Neural cell (in vitro differentiated cells): ENCODE measurements at regions not wholly inside any gene's neighbourhood (a gene's known extent, or its start where the extent isn't known, plus 50 kb on each side); places are given as distances from the start of the nearest gene placed in this dataset.

ENCODE experiments used
- H2AFZ ChIP-seq: fragments of 200-600, 300-800 bp; sonication (generic), shearing (Covaris generic); 2 replicates; pipeline ENCODE4 v1.6.0; 2014; ENCODE audit warnings: low read depth, mild to moderate bottlenecking, antibody characterized with exemption, low read length, moderate library complexity
- H3F3A ChIP-seq: fragments of 200-600 bp; shearing (Covaris generic); 2 replicates; pipeline ENCODE4 v1.6.1; 2016; ENCODE audit warnings: mild to moderate bottlenecking, moderate library complexity, mixed read lengths, antibody characterized with exemption, low read length; ENCODE audit not compliant: insufficient read depth, poor library complexity, severe bottlenecking
- H3K27ac ChIP-seq: fragments of 200-600, 300-800 bp; sonication (generic), shearing (Covaris generic); 2 replicates; pipeline ENCODE4 v1.5.1; 2014; ENCODE audit warnings: mild to moderate bottlenecking, low read length, moderate library complexity
- H3K27me3 ChIP-seq: fragments of 300-800, 200-600 bp; sonication (generic), shearing (Covaris generic); 2 replicates; pipeline ENCODE4 v1.6.0; 2014; ENCODE audit warnings: mild to moderate bottlenecking, low read depth, low read length, moderate library complexity; ENCODE audit not compliant: insufficient read depth
- H3K36me3 ChIP-seq: fragments of 300-800, 200-600 bp; sonication (generic), shearing (Covaris generic); 2 replicates; pipeline ENCODE4 v1.5.1; 2014; ENCODE audit warnings: mild to moderate bottlenecking, antibody characterized with exemption, low read length, moderate library complexity; ENCODE audit not compliant: insufficient read depth
- H3K4me2 ChIP-seq: fragments of 300-800, 200-600 bp; sonication (generic), shearing (Covaris generic); 2 replicates; pipeline ENCODE4 v1.6.0; 2014; ENCODE audit warnings: mild to moderate bottlenecking, low read length
- H3K4me3 ChIP-seq: fragments of 300-800, 200-600 bp; sonication (generic), shearing (Covaris generic); 2 replicates; pipeline ENCODE4 v1.5.1; 2014; ENCODE audit warnings: mild to moderate bottlenecking, low read length, moderate library complexity
- H3K79me2 ChIP-seq: fragments of 200-600 bp; shearing (Covaris generic); replicated peaks from 2 replicates; pipeline ENCODE4 v1.6.0; 2014; ENCODE audit warnings: mild to moderate bottlenecking, low read length, moderate library complexity; ENCODE audit not compliant: insufficient read depth
- H3K9ac ChIP-seq: fragments of 300-800, 200-600 bp; sonication (generic), shearing (Covaris generic); 2 replicates; pipeline ENCODE4 v1.6.1; 2016; ENCODE audit warnings: mild to moderate bottlenecking, low read length, mixed read lengths
- H3K9me2 ChIP-seq: fragments of 200-600 bp; shearing (Covaris generic); 2 replicates; pipeline ENCODE4 v1.6.1; 2016; ENCODE audit warnings: mild to moderate bottlenecking, low read length, mixed read lengths; ENCODE audit not compliant: insufficient read depth
- H3K9me3 ChIP-seq: fragments of 200-600, 300-800 bp; sonication (generic), shearing (Covaris generic); 2 replicates; pipeline ENCODE4 v1.6.1; 2016; ENCODE audit warnings: mild to moderate bottlenecking, mixed run types, low read length, moderate library complexity, mixed read lengths
- H4K20me1 ChIP-seq: fragments of 200-600 bp; shearing (Covaris generic); 2 replicates; pipeline ENCODE4 v1.6.1; 2016; ENCODE audit warnings: mild to moderate bottlenecking, mixed run types; ENCODE audit not compliant: insufficient read depth
- EP300 ChIP-seq: fragments of 450-650 bp; conservative IDR thresholded peaks from 2 replicates; pipeline ENCODE4 v1.6.1; 2014; ENCODE audit warnings: antibody characterized with exemption, mild to moderate bottlenecking, moderate library complexity; ENCODE audit not compliant: poor library complexity, severe bottlenecking
- EZH2 ChIP-seq: fragments of 200-600, 300-800 bp; shearing (Covaris generic), sonication (generic); IDR thresholded peaks from 2 replicates; pipeline ENCODE4 v1.6.1; 2014; ENCODE audit warnings: antibody characterized with exemption, low read length, borderline replicate concordance, mild to moderate bottlenecking; ENCODE audit not compliant: insufficient read depth, poor library complexity, severe bottlenecking
- MXI1 ChIP-seq: fragments of 450-650 bp; conservative IDR thresholded peaks from 2 replicates; pipeline ENCODE4 v1.6.1; 2014; ENCODE audit warnings: antibody characterized with exemption, mild to moderate bottlenecking; ENCODE audit not compliant: poor library complexity, severe bottlenecking
- POLR2AphosphoS5 ChIP-seq: IDR thresholded peaks from 2 replicates; pipeline ENCODE4 v1.6.1; 2012
- RAD21 ChIP-seq: fragments of 450-650 bp; conservative IDR thresholded peaks from 2 replicates; pipeline ENCODE4 v1.6.1; 2014; ENCODE audit warnings: antibody characterized with exemption, mild to moderate bottlenecking, moderate library complexity
- SMC3 ChIP-seq: fragments of 450-650 bp; conservative IDR thresholded peaks from 2 replicates; pipeline ENCODE4 v1.6.1; 2014; ENCODE audit warnings: antibody characterized with exemption, mild to moderate bottlenecking, moderate library complexity; ENCODE audit not compliant: poor library complexity
- TAF1 ChIP-seq: IDR thresholded peaks from 2 replicates; pipeline ENCODE4 v1.6.1; 2012; ENCODE audit warnings: low read depth
- TF ChIP-seq, protein P1 (sequence below): fragments of 450-650 bp; IDR thresholded peaks from 2 replicates; pipeline ENCODE4 v1.5.1; 2014; ENCODE audit warnings: antibody characterized with exemption, mild to moderate bottlenecking, moderate library complexity; ENCODE audit not compliant: poor library complexity, severe bottlenecking
- TF ChIP-seq, protein P2 (sequence below): IDR thresholded peaks from 2 replicates; pipeline ENCODE4 v1.6.1; 2012; ENCODE audit warnings: borderline replicate concordance

DNA sequence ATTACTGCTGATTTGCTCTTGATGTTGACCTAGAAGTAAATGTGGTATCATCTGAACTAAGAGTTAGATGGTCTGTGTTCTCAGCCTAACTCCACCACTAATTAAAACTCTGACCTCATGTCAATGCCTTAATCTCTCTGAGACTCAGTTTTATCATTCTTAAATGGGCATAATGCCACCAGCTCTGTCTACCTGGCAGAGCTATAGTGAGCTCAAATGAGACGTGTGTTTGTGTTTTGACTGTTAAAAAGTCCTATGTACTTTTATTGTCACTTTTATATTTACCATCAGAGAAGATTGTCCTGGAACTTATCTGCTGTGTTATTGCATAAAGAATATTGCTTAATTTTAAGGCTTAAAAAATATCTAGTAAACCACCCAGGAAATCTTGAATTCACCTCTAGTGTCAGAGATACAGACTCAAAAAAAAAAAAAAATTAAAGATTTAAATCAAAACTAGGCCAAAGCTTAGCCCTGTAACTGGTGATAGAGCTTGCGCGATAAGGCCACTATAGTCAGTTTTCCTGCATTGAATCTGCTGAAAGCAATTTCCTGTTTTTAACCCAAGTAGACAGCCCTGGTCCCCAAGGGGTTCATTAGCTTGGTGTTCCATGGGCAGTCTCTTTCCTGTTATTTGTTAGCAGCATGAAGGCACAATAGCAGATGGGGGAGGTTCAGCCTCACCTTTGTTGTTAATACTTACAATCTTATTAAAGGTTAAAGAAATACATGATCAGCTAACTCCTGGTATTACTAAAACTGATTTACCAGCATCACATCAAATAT lies 261.8 kb downstream of the ATP23 start:
- TF ChIP-seq TAF1 (no peak), RAD21 (no peak), POLR2AphosphoS5 (no peak), EZH2 (no peak), SMC3 (no peak), EP300 (no peak), MXI1 (no peak)
- TF ChIP-seq, protein P1, sequence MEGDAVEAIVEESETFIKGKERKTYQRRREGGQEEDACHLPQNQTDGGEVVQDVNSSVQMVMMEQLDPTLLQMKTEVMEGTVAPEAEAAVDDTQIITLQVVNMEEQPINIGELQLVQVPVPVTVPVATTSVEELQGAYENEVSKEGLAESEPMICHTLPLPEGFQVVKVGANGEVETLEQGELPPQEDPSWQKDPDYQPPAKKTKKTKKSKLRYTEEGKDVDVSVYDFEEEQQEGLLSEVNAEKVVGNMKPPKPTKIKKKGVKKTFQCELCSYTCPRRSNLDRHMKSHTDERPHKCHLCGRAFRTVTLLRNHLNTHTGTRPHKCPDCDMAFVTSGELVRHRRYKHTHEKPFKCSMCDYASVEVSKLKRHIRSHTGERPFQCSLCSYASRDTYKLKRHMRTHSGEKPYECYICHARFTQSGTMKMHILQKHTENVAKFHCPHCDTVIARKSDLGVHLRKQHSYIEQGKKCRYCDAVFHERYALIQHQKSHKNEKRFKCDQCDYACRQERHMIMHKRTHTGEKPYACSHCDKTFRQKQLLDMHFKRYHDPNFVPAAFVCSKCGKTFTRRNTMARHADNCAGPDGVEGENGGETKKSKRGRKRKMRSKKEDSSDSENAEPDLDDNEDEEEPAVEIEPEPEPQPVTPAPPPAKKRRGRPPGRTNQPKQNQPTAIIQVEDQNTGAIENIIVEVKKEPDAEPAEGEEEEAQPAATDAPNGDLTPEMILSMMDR: no peak
- TF ChIP-seq, protein P2, sequence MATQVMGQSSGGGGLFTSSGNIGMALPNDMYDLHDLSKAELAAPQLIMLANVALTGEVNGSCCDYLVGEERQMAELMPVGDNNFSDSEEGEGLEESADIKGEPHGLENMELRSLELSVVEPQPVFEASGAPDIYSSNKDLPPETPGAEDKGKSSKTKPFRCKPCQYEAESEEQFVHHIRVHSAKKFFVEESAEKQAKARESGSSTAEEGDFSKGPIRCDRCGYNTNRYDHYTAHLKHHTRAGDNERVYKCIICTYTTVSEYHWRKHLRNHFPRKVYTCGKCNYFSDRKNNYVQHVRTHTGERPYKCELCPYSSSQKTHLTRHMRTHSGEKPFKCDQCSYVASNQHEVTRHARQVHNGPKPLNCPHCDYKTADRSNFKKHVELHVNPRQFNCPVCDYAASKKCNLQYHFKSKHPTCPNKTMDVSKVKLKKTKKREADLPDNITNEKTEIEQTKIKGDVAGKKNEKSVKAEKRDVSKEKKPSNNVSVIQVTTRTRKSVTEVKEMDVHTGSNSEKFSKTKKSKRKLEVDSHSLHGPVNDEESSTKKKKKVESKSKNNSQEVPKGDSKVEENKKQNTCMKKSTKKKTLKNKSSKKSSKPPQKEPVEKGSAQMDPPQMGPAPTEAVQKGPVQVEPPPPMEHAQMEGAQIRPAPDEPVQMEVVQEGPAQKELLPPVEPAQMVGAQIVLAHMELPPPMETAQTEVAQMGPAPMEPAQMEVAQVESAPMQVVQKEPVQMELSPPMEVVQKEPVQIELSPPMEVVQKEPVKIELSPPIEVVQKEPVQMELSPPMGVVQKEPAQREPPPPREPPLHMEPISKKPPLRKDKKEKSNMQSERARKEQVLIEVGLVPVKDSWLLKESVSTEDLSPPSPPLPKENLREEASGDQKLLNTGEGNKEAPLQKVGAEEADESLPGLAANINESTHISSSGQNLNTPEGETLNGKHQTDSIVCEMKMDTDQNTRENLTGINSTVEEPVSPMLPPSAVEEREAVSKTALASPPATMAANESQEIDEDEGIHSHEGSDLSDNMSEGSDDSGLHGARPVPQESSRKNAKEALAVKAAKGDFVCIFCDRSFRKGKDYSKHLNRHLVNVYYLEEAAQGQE: no peak
- H3K4me3 ChIP-seq: no peak overlapping the region
- H4K20me1 ChIP-seq: no peaks in the 10 kb centered on the region
- no peaks in the 10 kb centered on the region for H3K9me3 ChIP-seq
- no peaks in the 10 kb centered on the region for H3K79me2 ChIP-seq
- no peak overlapping the region for H2AFZ ChIP-seq
- H3F3A ChIP-seq: no peaks in the 10 kb centered on the region
- H3K9ac ChIP-seq: no peak overlapping the region
- no peaks in the 10 kb centered on the region for H3K36me3 ChIP-seq
- H3K27me3 ChIP-seq: no peaks in the 10 kb centered on the region
- H3K27ac ChIP-seq: no peak overlapping the region
- no peak overlapping the region for H3K4me2 ChIP-seq
- H3K9me2 ChIP-seq: no peaks in the 10 kb centered on the region

DNA sequence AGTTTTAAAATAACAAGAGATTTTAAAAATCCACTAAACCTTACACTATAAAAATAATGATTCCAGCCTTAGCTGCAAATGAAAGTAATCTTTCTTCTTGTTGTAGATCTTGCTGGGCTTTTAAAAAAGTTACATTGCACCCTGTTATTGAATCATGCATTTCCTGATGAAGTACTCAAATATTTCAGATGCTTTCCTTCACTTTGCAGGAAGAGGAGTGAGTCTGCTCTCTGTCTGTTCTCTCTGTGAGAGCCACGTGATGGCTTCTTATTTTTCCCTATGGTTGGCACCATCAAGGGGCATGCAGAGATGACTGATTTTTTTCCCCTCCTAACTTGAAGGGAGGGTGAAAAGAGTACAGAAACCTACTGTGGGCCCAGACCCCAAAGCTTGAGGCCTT lies 262.7 kb downstream of the ATP23 start:
- H2AFZ ChIP-seq: no peak overlapping the region
- TF ChIP-seq MXI1: no peak
- no peak for TF ChIP-seq RAD21
- no peak for TF ChIP-seq POLR2AphosphoS5
- TF ChIP-seq EP300: no peak
- TF ChIP-seq, protein P1: no peak
- no peak for TF ChIP-seq SMC3
- TF ChIP-seq, protein P2: no peak
- TF ChIP-seq TAF1: no peak
- no peak for TF ChIP-seq EZH2
- H3K36me3 ChIP-seq: no peaks in the 10 kb centered on the region
- H3K9ac ChIP-seq: no peak overlapping the region
- H3K9me3 ChIP-seq: no peaks in the 10 kb centered on the region
- no peaks in the 10 kb centered on the region for H3K9me2 ChIP-seq
- H3K4me3 ChIP-seq: no peak overlapping the region
- H3K4me2 ChIP-seq: no peak overlapping the region
- H3F3A ChIP-seq: no peaks in the 10 kb centered on the region
- no peaks in the 10 kb centered on the region for H4K20me1 ChIP-seq
- H3K27me3 ChIP-seq: no peaks in the 10 kb centered on the region
- no peaks in the 10 kb centered on the region for H3K79me2 ChIP-seq
- no peak overlapping the region for H3K27ac ChIP-seq
